K562 (cell line): ENCODE measurements at regions not wholly inside any gene's neighbourhood (a gene's known extent, or its start where the extent isn't known, plus 50 kb on each side); places are given as distances from the start of the nearest gene placed in this dataset.

Experiments
- ATF3 ChIP-seq, 2 experiments: fragments of 450-650 bp in 1 of 2; sonication (generic) in 1 of 2; formaldehyde crosslinking in 1 of 2; IDR thresholded peaks in 1 of 2; conservative IDR thresholded peaks in 1 of 2; 2 replicates each; pipeline versions ENCODE4 v1.6.1 to v1.8.1; 2016 to 2023; ENCODE audit warnings: mild to moderate bottlenecking in 2 of 2, moderate library complexity in 2 of 2, inconsistent platforms in 1 of 2, missing genetic modification reagents in 1 of 2
- ATF4 ChIP-seq: fragments of 450-650 bp; formaldehyde crosslinking; IDR thresholded peaks from 2 replicates; pipeline ENCODE4 v1.4.0; 2022; ENCODE audit warnings: mild to moderate bottlenecking, moderate library complexity
- CBX3 ChIP-seq, 2 experiments: IDR thresholded peaks; 1 replicate in 1 of 2; 2 replicates in 1 of 2; pipeline ENCODE4 v1.6.1; 2012; ENCODE audit warnings: inconsistent platforms in 2 of 2, low read length in 2 of 2, borderline replicate concordance in 1 of 2, control low read depth in 1 of 2
- CTCF ChIP-seq, 3 experiments: IDR thresholded peaks in 2 of 3; conservative IDR thresholded peaks in 1 of 3; 2 replicates each; pipeline ENCODE4 v1.5.1; 2011 to 2012; ENCODE audit warnings: low read length in 3 of 3, mild to moderate bottlenecking in 3 of 3, control low read depth in 2 of 3, improper control_type of control experiment in 1 of 3, inconsistent platforms in 1 of 3, low read depth in 1 of 3, mixed read lengths in 1 of 3, moderate library complexity in 1 of 3; ENCODE audit not compliant: insufficient read depth in 2 of 3
- ELF4 ChIP-seq: fragments of 450-650 bp; formaldehyde crosslinking; IDR thresholded peaks from 2 replicates; pipeline ENCODE4 v1.4.0; 2022; ENCODE audit warnings: missing genetic modification characterization
- EP400 ChIP-seq: fragments of 450-650 bp; IDR thresholded peaks from 2 replicates; pipeline ENCODE4 v1.6.1; 2017; ENCODE audit warnings: antibody characterized with exemption, mild to moderate bottlenecking, moderate library complexity
- FOSL1 ChIP-seq: fragments of 200-800 bp; sonication (Bioruptor generic); conservative IDR thresholded peaks from 2 replicates; pipeline ENCODE4 v1.6.1; 2016; ENCODE audit warnings: missing genetic modification characterization, missing compliant biosample characterization
- FOXJ2 ChIP-seq: fragments of 200-800 bp; sonication (Bioruptor generic); IDR thresholded peaks from 2 replicates; pipeline ENCODE4 v1.6.1; 2016; ENCODE audit warnings: missing genetic modification characterization, missing compliant biosample characterization
- POLR3A ChIP-seq: IDR thresholded peaks from 2 replicates; pipeline ENCODE4 v1.6.1; 2011; ENCODE audit warnings: borderline replicate concordance, mild to moderate bottlenecking, moderate library complexity; ENCODE audit not compliant: insufficient read length, insufficient read depth; ENCODE audit errors: extremely low read depth
- PPARD ChIP-seq: fragments of 250-450 bp; sonication (Bioruptor Pico); IDR thresholded peaks from 2 replicates; pipeline ENCODE4 v1.8.0; 2022; ENCODE audit warnings: inconsistent platforms, mild to moderate bottlenecking, moderate library complexity
- TAF15 ChIP-seq: fragments of 200-400 bp; formaldehyde crosslinking; IDR thresholded peaks from 2 replicates; pipeline ENCODE4 v1.6.1; 2017; ENCODE audit warnings: mild to moderate bottlenecking, low read depth, low read length, moderate library complexity

- TF ChIP-seq FOXJ2 (tag): no peak
- no peak for TF ChIP-seq ATF4 (CRISPR knock-in tag)
- TF ChIP-seq PPARD: no peak
- TF ChIP-seq CTCF (IDR thresholded peaks at IDR 0.05 in 2 of 3, conservative IDR thresholded peaks at IDR 0.05 in 1 of 3; ENCODE audit: insufficient read depth in 2 of 3, low read depth in 1 of 3, low read length in 3 of 3): no peak
- TF ChIP-seq ELF4 (CRISPR knock-in tag): no peak
- TF ChIP-seq CBX3 (IDR thresholded peaks at IDR 0.05; ENCODE audit: borderline replicate concordance in 1 of 2, low read length in 2 of 2): no peak
- no peak for TF ChIP-seq FOSL1
- no peak for TF ChIP-seq ATF3 (IDR thresholded peaks at IDR 0.05)
- no peak for TF ChIP-seq ATF3 (CRISPR knock-in tag; conservative IDR thresholded peaks at IDR 0.05)
- no peak for TF ChIP-seq EP400
- no peak for TF ChIP-seq TAF15
- no peak for TF ChIP-seq POLR3A
Measured at GRCh38 chr12:63387771-63388170, 236.8 kb upstream of the AVPR1A start.
